ENCODE measurements at regions not wholly inside any gene's neighbourhood (a gene's known extent, or its start where the extent isn't known, plus 50 kb on each side); places are given as distances from the start of the nearest gene placed in this dataset.

- DNase-seq (ENCODE audit: extremely low read depth in 1 of 4, low spot score in 3 of 4) = no peak
- peaks cover 11 to 40% of the 10 kb centered on the region in 2 experiments; a peak in 2 of 5 replicates for H3K27me3 ChIP-seq (ENCODE audit: control insufficient read depth in 2 of 2, insufficient read depth in 2 of 2, low read length in 2 of 2)
- TF ChIP-seq ZFP36 (IDR thresholded peaks at IDR 0.05; ENCODE audit: low read depth, low read length, partially characterized antibody) (peak; percentile 6), KHSRP (IDR thresholded peaks at IDR 0.05) (no peak), PKNOX1 (IDR thresholded peaks at IDR 0.05) (0 out of 2 replicates have a peak, but pooled peaks have one; percentile 13), SMAD3 (CRISPR knock-in tag; conservative IDR thresholded peaks at IDR 0.05) (no peak), CBX8 (IDR thresholded peaks at IDR 0.05; ENCODE audit: borderline replicate concordance, extremely low read depth, low read depth, low read length, poor library complexity, severe bottlenecking) (peak; percentile 88)
- no peak for FAIRE-seq
- CTCF ChIA-PET (ENCODE audit: low intra/inter-chr PET ratio) = no interaction called here
- no peaks in the 10 kb centered on the region for H3K9me1 ChIP-seq (ENCODE audit: control insufficient read depth, insufficient read depth, low read length)
- no peak overlapping the region for H3K4me2 ChIP-seq (ENCODE audit: insufficient read depth, low read length)
- peaks cover 0 to 26% of the 10 kb centered on the region in 2 experiments; a peak in 3 of 5 replicates for H3K4me1 ChIP-seq (replicated peaks in 1 of 2; ENCODE audit: control insufficient read depth in 2 of 2, insufficient read depth in 2 of 2, low read length in 2 of 2)
- H3K9ac ChIP-seq (ENCODE audit: insufficient read depth in 1 of 2, low read depth in 2 of 2, low read length in 2 of 2) = no peak overlapping the region
- no TSS peak for BruUV-seq (replicated peaks)
- no peak overlapping the region for H2AFZ ChIP-seq (ENCODE audit: low read depth, low read length)
- ATAC-seq = no peak
- WGBS (ENCODE audit: insufficient coverage, low coverage, missing lambda C conversion rate) = 3% methylated on average over 6 of the region's 6 CpGs
- no peak overlapping the region for H3K27ac ChIP-seq (ENCODE audit: extremely low read depth, low read depth, low read length)
- intact Hi-C loops (cut with micrococcal nuclease) (no loop called here), in situ Hi-C loops (cut with MboI) (no loop called here)
- H4K20me1 ChIP-seq (replicated peaks; ENCODE audit: control insufficient read depth, insufficient read depth, low read length) = no peaks in the 10 kb centered on the region
- POLR2A ChIA-PET = interaction anchor here (0.5 to 1.3 kb wide), 4 partner anchors 10 to 424 kb away, joined by 3 to 6 read pairs (median 3); no protein-coding TSS in a partner anchor
- H3K36me3 ChIP-seq (ENCODE audit: control insufficient read depth, insufficient read depth, low read length) = no peaks in the 10 kb centered on the region
- no peaks in the 10 kb centered on the region for H3K9me3 ChIP-seq (replicated peaks; ENCODE audit: control insufficient read depth, insufficient read depth, low read depth, low read length)
- H3K79me2 ChIP-seq (ENCODE audit: control insufficient read depth, insufficient read depth, low read length) = no peaks in the 10 kb centered on the region
- H3K4me3 ChIP-seq = no peak overlapping the region
These were observed 222.2 kb downstream of the LY86 start for GRCh38 chr6:6810727-6811126.

Data from K562 (cell line).